CD4-positive, alpha-beta T cell (primary cell): ENCODE measurements at regions not wholly inside any gene's neighbourhood (a gene's known extent, or its start where the extent isn't known, plus 50 kb on each side); places are given as distances from the start of the nearest gene placed in this dataset.

Experiments
- ATAC-seq: fragments of 200-7000 bp; cut with Tn5 transposase; one replicate; pipeline ENCODE4 v1.10.0; 2022; ENCODE audit warnings: mild to moderate bottlenecking; ENCODE audit not compliant: poor library complexity
- CTCF ChIA-PET: fragments of 350-600 bp; sonication (Branson Sonifier 250); formaldehyde crosslinking; loops from one replicate; lab custom pipeline; 2021; ENCODE audit warnings: antibody characterized with exemption, inconsistent platforms; lab: Charles Lee
- POLR2A ChIA-PET: fragments of 350-600 bp; sonication (Branson Sonifier 250); formaldehyde crosslinking; loops from one replicate; lab custom pipeline; 2021; ENCODE audit warnings: antibody characterized with exemption, inconsistent platforms; lab: Charles Lee
- DNase-seq, 14 experiments: peaks; one replicate each; pipeline ENCODE4 v3.0.0-alpha.2; 2013 to 2020; ENCODE audit warnings: mixed read lengths in 2 of 14
- H3K27ac ChIP-seq, 2 donors: one replicate each; pipeline versions ENCODE4 v1.5.1 to v1.7.0; 2013; ENCODE audit warnings: low read length in 2 of 2, low read depth in 1 of 2, mild to moderate bottlenecking in 1 of 2
- H3K27me3 ChIP-seq, 2 experiments: 1 replicate in 1 of 2; 2 replicates in 1 of 2; pipeline versions ENCODE4 v1.6.1 to v1.7.0; 2013; ENCODE audit warnings: low read length in 2 of 2, control low read depth in 1 of 2, mild to moderate bottlenecking in 1 of 2, moderate library complexity in 1 of 2; ENCODE audit not compliant: insufficient read depth in 2 of 2, control insufficient read depth in 1 of 2
- H3K36me3 ChIP-seq: one replicate; pipeline ENCODE4 v1.6.1; 2013; ENCODE audit warnings: low read length, control low read depth; ENCODE audit not compliant: insufficient read depth
- H3K4me1 ChIP-seq: one replicate; pipeline ENCODE4 v1.6.1; 2013; ENCODE audit warnings: low read length, control low read depth; ENCODE audit not compliant: insufficient read depth
- H3K4me3 ChIP-seq: one replicate; pipeline ENCODE4 v1.5.1; 2013; ENCODE audit warnings: mild to moderate bottlenecking, low read length, moderate library complexity
- H3K9me3 ChIP-seq, 2 experiments: 1 replicate in 1 of 2; 2 replicates in 1 of 2; pipeline versions ENCODE4 v1.6.1 to v1.7.0; 2013; ENCODE audit warnings: low read length in 2 of 2, mild to moderate bottlenecking in 2 of 2, control low read depth in 1 of 2, moderate library complexity in 1 of 2; ENCODE audit not compliant: control insufficient read depth in 1 of 2, insufficient read depth in 1 of 2
- H3K27ac Mint-ChIP-seq: one replicate; pipeline ENCODE4 v1.8.0; 2020; ENCODE audit warnings: mixed read lengths
- H3K27me3 Mint-ChIP-seq: one replicate; pipeline ENCODE4 v1.8.0; 2021; ENCODE audit warnings: mixed read lengths
- H3K36me3 Mint-ChIP-seq: one replicate; pipeline ENCODE4 v1.8.0; 2021; ENCODE audit warnings: low read depth, mixed read lengths
- H3K4me1 Mint-ChIP-seq: one replicate; pipeline ENCODE4 v1.8.0; 2021; ENCODE audit warnings: low read depth, mixed read lengths
- H3K4me3 Mint-ChIP-seq: one replicate; pipeline ENCODE4 v1.8.0; 2020; ENCODE audit warnings: mild to moderate bottlenecking, mixed read lengths
- H3K9me3 Mint-ChIP-seq: one replicate; pipeline ENCODE4 v1.8.0; 2020; ENCODE audit warnings: mixed read lengths
- intact Hi-C, 2 experiments: fragments of 100-400 bp; cut with DNase I in 1 of 2; cut with micrococcal nuclease in 1 of 2; formaldehyde crosslinking; loops; one replicate each; pipeline versions ENCODE4 v1.15.1 to v1.9.0; 2023 to 2025; cut with DNase I, micrococcal nuclease
- TF ChIP-seq, protein P1 (sequence below): fragments of 200-600 bp; IDR thresholded peaks from one replicate; pipeline ENCODE4 v1.8.0; 2022; ENCODE audit warnings: antibody characterized with exemption, mild to moderate bottlenecking

GRCh38 chr5:118176146-118176545, 812.2 kb downstream of the DTWD2 start:
- Histone ChIP-seq H3K36me3 (no peaks in the 10 kb centered on the region), H3K4me1 (no peaks in the 10 kb centered on the region), H3K27me3 (no peaks in the 10 kb centered on the region), H3K9me3 (no peaks in the 10 kb centered on the region), H3K4me3 (no peak overlapping the region), H3K27ac (no peak overlapping the region)
- intact Hi-C loops = no loop called here
- Mint-ChIP-seq H3K9me3 (peaks cover 6% of the 10 kb centered on the region), H3K4me3 (no peak overlapping the region), H3K27ac (no peak overlapping the region), H3K4me1 (no peaks in the 10 kb centered on the region), H3K36me3 (no peaks in the 10 kb centered on the region), H3K27me3 (no peaks in the 10 kb centered on the region)
- ChIA-PET CTCF (no interaction called here), POLR2A (no interaction called here)
- ATAC-seq (no peak), DNase-seq (no peak)
- TF ChIP-seq, protein P1, sequence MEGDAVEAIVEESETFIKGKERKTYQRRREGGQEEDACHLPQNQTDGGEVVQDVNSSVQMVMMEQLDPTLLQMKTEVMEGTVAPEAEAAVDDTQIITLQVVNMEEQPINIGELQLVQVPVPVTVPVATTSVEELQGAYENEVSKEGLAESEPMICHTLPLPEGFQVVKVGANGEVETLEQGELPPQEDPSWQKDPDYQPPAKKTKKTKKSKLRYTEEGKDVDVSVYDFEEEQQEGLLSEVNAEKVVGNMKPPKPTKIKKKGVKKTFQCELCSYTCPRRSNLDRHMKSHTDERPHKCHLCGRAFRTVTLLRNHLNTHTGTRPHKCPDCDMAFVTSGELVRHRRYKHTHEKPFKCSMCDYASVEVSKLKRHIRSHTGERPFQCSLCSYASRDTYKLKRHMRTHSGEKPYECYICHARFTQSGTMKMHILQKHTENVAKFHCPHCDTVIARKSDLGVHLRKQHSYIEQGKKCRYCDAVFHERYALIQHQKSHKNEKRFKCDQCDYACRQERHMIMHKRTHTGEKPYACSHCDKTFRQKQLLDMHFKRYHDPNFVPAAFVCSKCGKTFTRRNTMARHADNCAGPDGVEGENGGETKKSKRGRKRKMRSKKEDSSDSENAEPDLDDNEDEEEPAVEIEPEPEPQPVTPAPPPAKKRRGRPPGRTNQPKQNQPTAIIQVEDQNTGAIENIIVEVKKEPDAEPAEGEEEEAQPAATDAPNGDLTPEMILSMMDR = no peak

DNA sequence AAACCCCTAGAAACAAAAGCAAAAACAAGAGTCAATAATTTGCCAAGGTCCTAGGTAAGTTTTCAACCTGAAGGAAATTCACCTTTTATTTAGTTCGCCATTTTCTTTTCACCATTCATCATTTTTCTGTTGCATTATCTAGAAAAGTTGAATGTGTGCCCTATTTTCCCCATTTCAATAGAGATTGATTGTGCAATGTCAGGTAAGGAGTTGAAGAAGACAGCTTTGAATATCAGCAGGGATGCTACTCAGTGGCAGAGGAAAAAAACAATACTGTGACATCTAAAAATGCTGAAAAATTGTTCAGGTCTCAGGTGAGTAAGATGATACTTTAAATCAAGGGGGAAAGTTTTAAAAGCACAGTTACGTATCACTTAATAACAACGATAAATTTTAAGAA, 813.7 kb downstream of the DTWD2 start:
- peaks cover 6% of the 10 kb centered on the region for H3K9me3 Mint-ChIP-seq
- no peak for ATAC-seq
- Histone ChIP-seq H3K4me1 (no peaks in the 10 kb centered on the region), H3K4me3 (no peak overlapping the region), H3K27me3 (no peaks in the 10 kb centered on the region), H3K27ac (no peak overlapping the region), H3K9me3 (no peaks in the 10 kb centered on the region), H3K36me3 (no peaks in the 10 kb centered on the region)
- TF ChIP-seq, protein P1 = no peak
- intact Hi-C loops = no loop called here
- ChIA-PET CTCF (no interaction called here), POLR2A (no interaction called here)
- H3K36me3 Mint-ChIP-seq = no peaks in the 10 kb centered on the region
- no peak for DNase-seq
- no peak overlapping the region for H3K4me3 Mint-ChIP-seq
- H3K27me3 Mint-ChIP-seq = no peaks in the 10 kb centered on the region
- no peak overlapping the region for H3K27ac Mint-ChIP-seq
- no peaks in the 10 kb centered on the region for H3K4me1 Mint-ChIP-seq

DNA sequence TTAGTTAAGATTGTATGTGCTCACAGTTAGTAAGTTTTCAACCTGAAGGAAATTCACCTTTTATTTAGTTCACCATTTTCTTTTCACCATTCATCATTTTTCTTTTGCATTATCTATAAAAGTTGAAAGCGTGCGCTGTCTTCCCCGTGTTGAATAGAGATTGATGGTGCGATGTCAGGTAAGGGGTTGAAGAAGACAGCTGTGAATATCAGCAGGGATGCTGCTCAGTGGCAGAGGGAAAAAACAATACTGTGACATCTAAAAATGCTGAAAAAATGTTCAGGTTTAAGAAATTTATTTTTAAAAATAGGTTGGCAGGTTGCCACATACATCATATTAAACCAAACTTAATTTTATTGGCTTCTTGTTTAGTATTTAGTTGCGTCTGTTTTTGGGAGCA, 815.0 kb downstream of the DTWD2 start:
- ATAC-seq (no peak), DNase-seq (no peak)
- H3K9me3 ChIP-seq = no peaks in the 10 kb centered on the region
- H3K27me3 ChIP-seq = no peaks in the 10 kb centered on the region
- intact Hi-C loops = no loop called here
- Mint-ChIP-seq H3K36me3 (no peaks in the 10 kb centered on the region), H3K27me3 (no peaks in the 10 kb centered on the region), H3K9me3 (peaks cover 6% of the 10 kb centered on the region), H3K4me3 (no peak overlapping the region), H3K27ac (no peak overlapping the region), H3K4me1 (no peaks in the 10 kb centered on the region)
- POLR2A ChIA-PET = no interaction called here
- no peaks in the 10 kb centered on the region for H3K36me3 ChIP-seq
- H3K27ac ChIP-seq = no peak overlapping the region
- no peaks in the 10 kb centered on the region for H3K4me1 ChIP-seq
- H3K4me3 ChIP-seq = no peak overlapping the region
- CTCF ChIA-PET = no interaction called here
- TF ChIP-seq, protein P1 = no peak
